Muscle of back (tissue), 3 donors: ENCODE measurements at regions not wholly inside any gene's neighbourhood (a gene's known extent, or its start where the extent isn't known, plus 50 kb on each side); places are given as distances from the start of the nearest gene placed in this dataset.

Experiments used
- DNase-seq, 3 donors: peaks; one replicate each; pipeline versions ENCODE4 v3.0.0 to v3.0.0-alpha.2; 2013

GRCh38 chr17:72407931-72408330 lies 287.1 kb downstream of the SOX9 start:
- no peak for DNase-seq

GRCh38 chr17:72408641-72409040 lies 287.8 kb downstream of the SOX9 start:
- DNase-seq, result no peak

DNA sequence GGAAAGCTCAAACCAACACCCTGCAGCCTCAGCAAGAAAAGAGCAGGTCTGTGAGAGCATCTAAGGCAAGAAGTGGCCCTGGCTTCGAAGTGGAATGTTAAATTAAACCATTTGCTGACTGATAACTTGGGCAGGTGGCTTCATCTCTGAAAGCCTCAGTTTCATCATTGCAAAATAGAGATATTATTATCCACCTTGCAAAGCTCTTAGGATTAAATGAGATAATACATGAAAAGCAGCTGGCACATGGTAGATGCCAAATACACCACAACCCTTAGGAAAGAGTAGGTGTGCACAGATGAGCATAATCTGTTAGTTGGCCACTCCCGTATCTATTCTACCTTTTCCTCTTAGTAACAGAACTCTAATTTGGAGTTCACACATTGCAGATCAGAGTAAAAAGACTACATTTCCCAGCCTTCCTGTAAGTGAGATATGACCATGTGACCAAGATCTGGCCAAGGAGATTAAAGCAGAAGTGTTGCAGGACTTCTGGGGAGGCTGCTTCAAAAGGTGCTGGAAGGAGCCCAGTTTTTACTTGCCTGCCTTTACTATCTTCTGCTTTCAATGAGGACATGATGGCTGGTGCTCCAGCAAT lies 288.7 kb downstream of the SOX9 start:
- DNase-seq, result no peak

GRCh38 chr17:72411124-72411563 lies 290.3 kb downstream of the SOX9 start:
- peak in 1 of 3 donors; percentile 42 for DNase-seq

- DNase-seq, result peak in 1 of 3 donors; percentile 70
Observed at GRCh38 chr17:72412650-72413076, 291.8 kb downstream of the SOX9 start.

DNA sequence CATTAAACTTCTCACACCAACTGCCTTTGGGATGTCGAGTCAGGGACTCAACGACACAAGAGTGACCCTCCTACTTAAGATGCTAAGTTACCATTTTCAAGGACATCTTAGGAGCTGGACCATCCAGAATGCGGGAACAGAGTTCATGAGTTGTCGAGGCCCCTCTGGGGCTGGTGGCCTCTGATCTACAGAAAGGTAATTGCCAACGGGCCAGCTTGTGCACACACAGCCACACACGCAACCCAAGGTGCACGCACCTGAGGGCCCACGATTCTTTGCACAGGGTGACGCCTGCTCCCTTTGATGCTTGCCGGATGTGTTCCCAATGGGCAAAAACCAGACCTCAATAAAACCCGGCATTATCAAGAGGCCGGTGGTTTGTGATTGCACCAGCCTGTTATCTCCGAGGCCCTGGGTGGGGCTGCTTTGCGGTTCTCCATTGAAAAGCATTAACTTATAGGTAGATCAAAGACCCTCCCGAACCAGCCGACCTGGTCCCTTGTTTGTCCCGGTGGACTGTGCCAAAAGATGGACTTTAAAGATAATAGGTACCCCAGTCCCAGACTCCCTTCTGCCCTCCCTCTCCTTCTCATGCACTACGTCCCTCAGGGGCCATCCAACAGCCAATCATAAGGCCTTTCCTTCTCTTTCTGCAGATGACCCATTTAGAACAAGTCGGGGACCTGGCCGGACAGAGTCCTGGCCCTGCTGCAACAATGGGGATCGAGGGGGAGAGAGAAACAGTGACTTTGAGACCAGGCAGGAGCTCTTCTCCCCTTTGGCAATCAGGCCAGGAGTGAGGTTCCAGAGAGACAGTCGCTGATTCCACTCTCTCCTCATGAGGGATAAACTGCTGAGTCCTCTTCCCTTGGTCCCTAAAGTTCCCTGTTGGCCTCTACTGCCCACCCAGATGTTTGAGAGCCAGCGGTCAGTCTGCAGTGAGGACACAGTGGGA lies 292.5 kb downstream of the SOX9 start:
- no peak for DNase-seq

DNA sequence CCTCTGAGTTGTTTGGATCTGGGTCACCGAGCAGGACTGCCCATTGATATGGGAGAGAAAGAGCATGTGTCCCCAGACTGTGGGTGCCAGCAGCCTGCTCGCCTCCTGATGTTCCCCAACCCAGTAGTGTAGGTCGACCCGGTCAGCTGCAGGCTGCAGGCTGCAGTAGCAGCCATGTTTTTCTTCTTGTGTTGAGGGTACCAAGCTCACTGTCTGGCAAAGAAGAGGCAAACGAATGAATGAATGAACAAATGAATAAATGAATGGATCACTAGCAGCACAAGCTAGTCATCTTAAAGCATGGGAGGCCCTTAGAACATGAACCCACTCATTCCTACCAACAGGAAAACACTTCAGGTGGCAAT lies 293.2 kb downstream of the SOX9 start:
- DNase-seq, result no peak

- DNase-seq, result no peak
Observed at GRCh38 chr17:72414967-72415853, 294.4 kb downstream of the SOX9 start.

DNA sequence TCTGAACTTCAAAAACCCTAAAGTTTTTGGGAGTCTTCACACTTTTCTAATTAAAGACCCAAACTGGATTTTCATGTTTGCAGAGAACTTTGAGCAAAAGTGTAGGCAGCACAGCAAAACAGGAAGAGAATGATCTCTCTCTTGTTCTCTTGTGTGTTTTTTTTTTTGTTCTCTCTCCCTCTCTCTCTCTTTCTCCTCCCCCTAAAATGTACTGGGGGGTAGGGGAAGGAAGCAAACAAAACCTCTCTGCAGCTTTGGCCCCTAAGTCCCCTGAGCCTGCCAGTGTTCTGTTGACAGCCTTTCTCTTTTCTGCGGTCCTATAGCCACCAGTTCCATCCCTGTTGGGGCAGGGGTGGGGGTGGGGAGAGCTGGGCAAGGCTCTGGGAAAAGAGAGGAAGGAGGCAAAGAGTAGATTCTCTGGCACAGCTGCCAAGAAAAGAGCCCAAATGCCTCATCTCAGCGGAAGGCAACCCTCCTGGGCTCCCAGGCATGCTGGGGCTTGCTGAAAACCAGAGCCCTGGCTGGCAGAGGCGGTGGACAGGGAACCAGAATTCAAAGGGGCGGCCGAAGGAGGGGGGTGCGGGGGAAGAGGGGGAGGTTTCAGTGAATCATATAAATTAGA lies 295.3 kb downstream of the SOX9 start:
- DNase-seq, result no peak

DNA sequence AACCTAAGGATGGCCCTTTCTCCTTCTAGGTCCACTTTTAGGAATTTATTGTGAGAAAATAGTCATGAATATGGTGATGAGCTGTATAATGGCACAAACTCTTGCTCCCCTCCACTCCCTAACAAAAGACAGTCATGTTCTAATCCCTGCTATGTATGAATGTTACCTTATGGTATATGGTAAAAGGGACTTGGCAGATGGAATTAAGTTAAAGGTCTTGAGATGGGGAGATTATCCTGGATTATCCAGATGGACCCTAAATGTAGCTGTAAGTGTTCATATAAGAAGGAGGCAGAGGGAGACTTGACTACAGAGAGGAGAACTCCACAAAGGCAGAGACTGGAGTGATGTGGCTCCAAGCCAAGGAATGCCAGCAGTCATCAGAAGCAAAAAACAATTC lies 296.1 kb downstream of the SOX9 start:
- DNase-seq, result no peak

- DNase-seq, result no peak
Observed at GRCh38 chr17:72417627-72418026, 296.8 kb downstream of the SOX9 start.

DNA sequence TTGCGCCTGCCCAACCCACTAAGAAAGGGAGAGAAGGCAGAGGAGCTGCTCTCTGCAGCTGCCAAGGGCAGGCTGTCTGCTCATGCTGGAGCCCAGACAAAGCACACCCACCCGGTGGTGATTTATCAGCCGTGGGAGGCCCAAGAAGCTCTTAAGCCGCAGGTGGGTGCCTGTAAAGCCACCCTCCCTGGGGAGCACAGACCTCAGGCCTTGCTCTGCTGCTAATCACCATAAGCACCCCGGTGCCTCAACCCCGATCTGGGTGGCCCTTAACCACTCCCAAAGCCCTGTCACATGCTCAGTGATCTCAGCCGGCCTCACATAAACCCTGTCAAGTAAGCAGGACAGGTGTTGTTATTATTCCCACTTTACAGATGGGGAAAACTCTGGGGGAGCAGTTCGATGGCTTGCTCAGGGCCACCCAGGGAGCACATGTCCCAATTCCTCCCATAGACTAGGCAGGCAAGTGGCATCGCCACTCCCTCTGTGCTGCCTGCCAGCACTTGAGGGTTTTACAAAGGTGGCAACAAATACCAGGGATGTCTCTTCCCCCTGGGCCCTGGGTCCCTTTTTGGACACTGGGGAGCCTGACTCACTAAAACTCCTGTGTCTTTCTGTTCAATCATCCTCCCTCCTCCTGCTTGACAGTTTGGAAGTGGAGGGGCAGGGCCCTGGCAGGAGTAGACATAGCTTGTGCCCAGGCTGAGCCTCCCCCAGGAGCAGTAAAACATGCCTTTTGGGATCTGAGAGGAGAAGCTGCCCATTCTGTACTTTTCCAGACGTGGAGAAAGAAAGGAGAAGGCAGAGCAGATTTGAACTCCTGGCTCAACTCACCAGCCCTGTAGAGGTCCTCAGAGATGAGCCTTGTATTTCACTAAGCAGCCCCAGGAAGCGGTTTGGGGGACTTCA lies 299.3 kb downstream of the SOX9 start:
- DNase-seq, result no peak

DNA sequence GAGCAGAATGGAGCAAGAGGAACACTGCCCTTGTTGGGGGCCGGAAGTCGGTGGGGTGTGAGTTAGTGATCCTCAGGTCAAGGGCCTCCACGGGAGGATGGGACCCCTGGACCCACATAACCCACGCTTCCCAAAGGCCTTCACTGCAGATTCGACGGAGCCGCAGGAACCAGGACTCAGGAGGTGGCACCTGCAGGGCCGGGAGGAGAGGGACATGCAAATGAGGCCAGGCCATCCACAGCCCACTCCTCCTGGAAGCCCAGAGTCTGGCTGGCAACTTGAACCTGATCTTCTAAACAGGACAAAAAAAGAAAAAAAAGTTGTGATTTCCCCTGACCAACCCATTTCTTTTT lies 299.9 kb downstream of the SOX9 start:
- DNase-seq, result no peak

- DNase-seq, result peak in 2 of 3 donors; percentile 21 to 75
Observed at GRCh38 chr17:72421128-72422092, 300.6 kb downstream of the SOX9 start.

DNA sequence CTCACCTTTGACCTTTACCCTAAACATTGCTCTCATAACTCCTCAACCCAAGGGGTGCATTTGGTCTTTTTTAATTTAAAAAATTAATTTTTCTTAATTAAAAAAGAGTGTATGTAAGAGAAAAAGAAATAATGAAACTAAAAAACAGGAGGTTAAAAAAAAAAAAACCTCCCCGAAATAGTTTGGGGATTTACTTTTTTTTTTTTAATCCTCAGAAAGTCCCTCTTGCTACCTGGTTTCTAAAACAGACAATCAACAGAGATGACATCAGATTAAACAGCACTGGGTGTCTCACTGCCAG lies 301.3 kb downstream of the SOX9 start:
- no peak for DNase-seq

DNA sequence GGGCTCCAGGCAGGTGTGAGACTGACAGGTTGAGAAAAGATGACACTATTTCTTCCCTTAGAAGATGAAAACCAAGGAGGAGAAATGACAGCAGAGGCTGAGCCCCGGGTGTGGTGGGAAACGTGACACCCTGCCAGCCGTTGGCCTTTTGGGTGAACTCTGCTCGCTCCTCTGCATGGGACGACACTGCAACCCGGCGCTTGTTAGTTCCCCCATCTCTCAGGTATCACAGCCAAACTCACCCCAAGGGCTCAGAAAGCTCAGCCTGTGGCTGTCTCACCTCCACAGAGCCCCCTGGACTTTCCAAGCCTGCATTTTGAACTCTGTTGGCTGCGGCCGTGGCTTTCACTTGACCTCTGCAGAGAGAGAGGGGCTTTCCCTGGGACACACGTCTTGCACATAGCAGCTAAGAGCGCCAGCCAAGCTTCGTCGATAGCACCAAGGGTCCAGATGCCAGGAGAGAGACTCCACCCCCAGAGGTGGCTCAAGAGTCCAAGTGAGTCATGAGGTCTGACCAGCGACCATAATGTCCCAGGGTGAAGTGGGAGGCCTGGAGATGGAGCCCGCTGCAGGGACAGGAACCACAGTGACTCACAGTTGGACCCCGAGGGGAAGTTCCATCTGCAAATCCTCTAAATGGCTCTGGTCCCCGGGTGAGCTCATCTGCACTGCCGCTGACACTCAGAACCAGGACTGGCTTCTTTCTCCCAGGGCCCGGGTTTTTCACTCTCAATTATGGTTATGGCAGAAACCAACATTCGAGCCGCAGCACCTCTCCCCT lies 301.9 kb downstream of the SOX9 start:
- peak; percentile 12 to 30 (median 15) for DNase-seq

GRCh38 chr17:72423286-72423589 lies 302.4 kb downstream of the SOX9 start:
- no peak for DNase-seq

- DNase-seq, result no peak
Observed at GRCh38 chr17:72423718-72424117, 302.9 kb downstream of the SOX9 start.

GRCh38 chr17:72424505-72425117 lies 303.8 kb downstream of the SOX9 start:
- no peak for DNase-seq
